Colonic mucosa (tissue), 4 donors: ENCODE measurements at regions not wholly inside any gene's neighbourhood (a gene's known extent, or its start where the extent isn't known, plus 50 kb on each side); places are given as distances from the start of the nearest gene placed in this dataset.

ENCODE experiments used
- DNase-seq: peaks from one replicate; pipeline ENCODE4 v3.0.0-alpha.2; 2020
- H3K27ac ChIP-seq: fragments of 200-600 bp; one replicate; pipeline ENCODE4 v1.8.0; 2021
- H3K27me3 ChIP-seq: fragments of 200-600 bp; one replicate; pipeline ENCODE4 v1.8.0; 2021
- H3K36me3 ChIP-seq: fragments of 200-600 bp; one replicate; pipeline ENCODE4 v1.8.0; 2021
- H3K4me1 ChIP-seq: fragments of 200-600 bp; one replicate; pipeline ENCODE4 v1.8.0; 2021; ENCODE audit warnings: mild to moderate bottlenecking
- H3K4me3 ChIP-seq: fragments of 200-600 bp; one replicate; pipeline ENCODE4 v1.8.0; 2021
- H3K9ac ChIP-seq, 2 donors: one replicate each; pipeline ENCODE4 v1.7.0; 2013; ENCODE audit warnings: control low read depth in 2 of 2, low read depth in 2 of 2, low read length in 2 of 2
- H3K9me3 ChIP-seq: fragments of 200-600 bp; one replicate; pipeline ENCODE4 v1.8.0; 2021
- intact Hi-C: fragments of 100-400 bp; cut with DNase I; formaldehyde crosslinking; loops from one replicate; pipeline ENCODE4 v1.14.1; 2022
- TF ChIP-seq, protein P1 (sequence below): fragments of 200-600 bp; IDR thresholded peaks from one replicate; pipeline ENCODE4 v1.8.0; 2022; ENCODE audit warnings: antibody characterized with exemption, mild to moderate bottlenecking
- donor health status: healthy.
- donor health status: DM: no; HTN: no; CAD: no.
- donor health status: DM: no; HTN: no; CAD: no.

DNA sequence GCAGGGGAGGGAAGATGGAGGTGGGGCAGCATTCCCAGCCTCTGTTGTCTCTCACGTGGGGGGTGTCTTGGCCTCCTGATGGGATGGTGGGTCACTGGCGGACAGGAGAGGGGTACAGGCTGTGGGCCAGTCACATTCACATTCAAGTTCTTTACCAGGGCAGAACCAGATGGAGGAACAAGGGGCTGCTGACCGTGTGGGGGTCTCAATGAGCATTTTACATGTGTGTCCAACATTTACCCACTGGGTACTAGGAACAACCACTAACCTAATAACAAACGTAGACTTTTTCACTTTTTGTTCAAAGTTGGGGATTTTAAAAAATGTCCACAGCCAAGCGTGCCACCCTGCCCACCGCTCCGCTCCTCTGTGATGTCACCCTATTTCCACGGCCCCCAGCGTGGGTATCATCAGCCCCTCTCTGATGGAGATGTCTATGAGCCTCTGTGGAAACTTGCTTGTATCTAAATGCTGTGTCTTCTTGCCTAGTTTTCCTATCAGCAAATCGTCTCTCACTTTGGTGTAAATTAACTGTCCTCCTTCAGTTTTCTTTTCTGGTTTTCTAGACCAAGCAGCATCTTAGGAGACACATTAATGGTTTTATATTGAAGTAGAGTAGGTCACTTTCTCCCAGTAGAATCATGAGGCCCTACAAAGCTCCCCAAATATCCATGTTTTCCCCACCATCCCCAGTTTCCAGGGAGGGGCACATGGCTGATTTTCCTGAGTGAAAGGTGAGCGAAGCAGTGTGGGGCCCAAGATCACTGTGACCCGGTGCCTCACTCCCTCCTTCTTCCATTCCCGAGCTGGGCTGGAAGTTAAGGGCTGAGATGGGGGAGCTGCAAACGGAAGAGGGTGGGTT is 936.7 kb downstream of the BRD1 start:
- no peak overlapping the region for H3K27ac ChIP-seq
- intact Hi-C loops = no loop called here

GRCh38 chr22:48889887-48890692 is 937.6 kb downstream of the BRD1 start:
- Histone ChIP-seq H3K4me3 (no peak overlapping the region), H3K9ac (no peak overlapping the region), H3K36me3 (no peaks in the 10 kb centered on the region), H3K4me1 (no peaks in the 10 kb centered on the region), H3K9me3 (no peaks in the 10 kb centered on the region), H3K27ac (no peak overlapping the region), H3K27me3 (no peaks in the 10 kb centered on the region)
- intact Hi-C loops = no loop called here
- TF ChIP-seq, protein P1, sequence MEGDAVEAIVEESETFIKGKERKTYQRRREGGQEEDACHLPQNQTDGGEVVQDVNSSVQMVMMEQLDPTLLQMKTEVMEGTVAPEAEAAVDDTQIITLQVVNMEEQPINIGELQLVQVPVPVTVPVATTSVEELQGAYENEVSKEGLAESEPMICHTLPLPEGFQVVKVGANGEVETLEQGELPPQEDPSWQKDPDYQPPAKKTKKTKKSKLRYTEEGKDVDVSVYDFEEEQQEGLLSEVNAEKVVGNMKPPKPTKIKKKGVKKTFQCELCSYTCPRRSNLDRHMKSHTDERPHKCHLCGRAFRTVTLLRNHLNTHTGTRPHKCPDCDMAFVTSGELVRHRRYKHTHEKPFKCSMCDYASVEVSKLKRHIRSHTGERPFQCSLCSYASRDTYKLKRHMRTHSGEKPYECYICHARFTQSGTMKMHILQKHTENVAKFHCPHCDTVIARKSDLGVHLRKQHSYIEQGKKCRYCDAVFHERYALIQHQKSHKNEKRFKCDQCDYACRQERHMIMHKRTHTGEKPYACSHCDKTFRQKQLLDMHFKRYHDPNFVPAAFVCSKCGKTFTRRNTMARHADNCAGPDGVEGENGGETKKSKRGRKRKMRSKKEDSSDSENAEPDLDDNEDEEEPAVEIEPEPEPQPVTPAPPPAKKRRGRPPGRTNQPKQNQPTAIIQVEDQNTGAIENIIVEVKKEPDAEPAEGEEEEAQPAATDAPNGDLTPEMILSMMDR = no peak
- peak; percentile 12 for DNase-seq

More for the DNA sequence above, 936.7 kb downstream of the BRD1 start:
- Histone ChIP-seq H3K4me1 (no peaks in the 10 kb centered on the region), H3K4me3 (no peak overlapping the region), H3K27me3 (no peaks in the 10 kb centered on the region), H3K9ac (no peak overlapping the region), H3K36me3 (no peaks in the 10 kb centered on the region), H3K9me3 (no peaks in the 10 kb centered on the region)
- peak; percentile 5 for DNase-seq
- TF ChIP-seq, protein P1 = no peak

- TF ChIP-seq, protein P1 = no peak
- intact Hi-C loops = no loop called here
- DNase-seq = no peak
- Histone ChIP-seq H3K4me1 (no peaks in the 10 kb centered on the region), H3K9me3 (no peaks in the 10 kb centered on the region), H3K4me3 (no peak overlapping the region), H3K27ac (no peak overlapping the region), H3K27me3 (no peaks in the 10 kb centered on the region), H3K36me3 (no peaks in the 10 kb centered on the region), H3K9ac (no peak overlapping the region)
Measured at GRCh38 chr22:48889209-48889830, 938.4 kb downstream of the BRD1 start.

DNA sequence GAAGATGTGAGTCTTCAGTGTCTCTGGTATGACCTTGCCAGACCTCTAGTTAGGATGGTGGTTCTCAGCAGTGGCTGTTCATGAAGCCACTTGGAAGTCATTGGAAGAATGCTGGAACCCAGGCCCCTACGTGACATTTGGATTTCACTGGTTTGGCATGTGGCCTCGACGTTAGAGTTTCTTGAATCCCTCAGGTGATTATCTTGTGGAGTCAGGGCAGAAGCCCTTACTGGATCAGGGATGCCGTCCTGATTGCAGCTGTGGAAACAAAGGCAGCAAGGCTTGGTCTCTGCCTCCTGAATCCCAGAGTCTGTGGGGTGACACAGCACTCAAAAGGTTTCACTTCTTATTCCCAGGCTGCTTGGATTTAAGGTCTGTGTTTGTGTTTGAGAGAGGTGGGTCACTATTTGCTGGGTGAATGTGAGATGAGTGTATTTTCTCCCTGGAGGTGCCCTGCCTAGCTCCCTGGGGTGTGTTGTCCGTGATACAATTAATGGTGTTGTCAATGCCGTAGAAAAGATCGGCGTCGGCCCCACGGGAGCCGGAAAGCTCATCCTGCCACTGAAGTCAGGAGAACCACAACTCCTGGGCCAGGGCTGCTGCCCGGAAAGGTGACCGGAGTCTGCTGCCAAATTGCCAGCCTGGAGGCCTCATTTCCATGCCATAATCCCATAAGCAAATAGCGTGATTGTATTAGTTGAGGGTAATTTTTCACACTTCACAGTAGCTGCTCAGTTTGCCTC is 939.0 kb downstream of the BRD1 start:
- intact Hi-C loops = no loop called here
- Histone ChIP-seq H3K4me1 (no peaks in the 10 kb centered on the region), H3K9ac (no peak overlapping the region), H3K9me3 (no peaks in the 10 kb centered on the region), H3K27ac (no peak overlapping the region), H3K4me3 (no peak overlapping the region), H3K27me3 (no peaks in the 10 kb centered on the region), H3K36me3 (no peaks in the 10 kb centered on the region)
- TF ChIP-seq, protein P1 = no peak
- DNase-seq = no peak
